ENCODE measurements at regions not wholly inside any gene's neighbourhood (a gene's known extent, or its start where the extent isn't known, plus 50 kb on each side); places are given as distances from the start of the nearest gene placed in this dataset.

GRCh38 chrX:149199734-149200133 lies 305.4 kb downstream of the IDS start:
- ChIA-PET POLR2A (no interaction called here), CTCF (no interaction called here)
- H3K9me3 ChIP-seq (ENCODE audit: control insufficient read depth, insufficient read depth, low read length), result no peaks in the 10 kb centered on the region
- H3K4me3 ChIP-seq (ENCODE audit: low read depth, low read length), result no peak overlapping the region
- DNase-seq (ENCODE audit: low read depth, low spot score), result no peak
- no peaks in the 10 kb centered on the region for H3K27me3 ChIP-seq (ENCODE audit: control insufficient read depth, insufficient read depth, low read length)
- no peak overlapping the region for H3K27ac ChIP-seq (ENCODE audit: low read depth, low read length)
- no peak for TF ChIP-seq CTCF (IDR thresholded peaks at IDR 0.05; ENCODE audit: low read depth, low read length)

- POLR2A ChIA-PET, result no interaction called here
- no peak for TF ChIP-seq CTCF (IDR thresholded peaks at IDR 0.05; ENCODE audit: low read depth, low read length)
- Histone ChIP-seq H3K9me3 (ENCODE audit: control insufficient read depth, insufficient read depth, low read length) (no peaks in the 10 kb centered on the region), H3K27ac (ENCODE audit: low read depth, low read length) (no peak overlapping the region), H3K4me3 (ENCODE audit: low read depth, low read length) (no peak overlapping the region), H3K27me3 (ENCODE audit: control insufficient read depth, insufficient read depth, low read length) (no peaks in the 10 kb centered on the region)
- DNase-seq (ENCODE audit: low read depth, low spot score), result no peak
- CTCF ChIA-PET, result no interaction called here
Measured at GRCh38 chrX:149198980-149199732, 305.9 kb downstream of the IDS start.

- CTCF ChIA-PET, result no interaction called here
- no peak for TF ChIP-seq CTCF (IDR thresholded peaks at IDR 0.05; ENCODE audit: low read depth, low read length)
- Histone ChIP-seq H3K27me3 (ENCODE audit: control insufficient read depth, insufficient read depth, low read length) (no peaks in the 10 kb centered on the region), H3K27ac (ENCODE audit: low read depth, low read length) (no peak overlapping the region), H3K9me3 (ENCODE audit: control insufficient read depth, insufficient read depth, low read length) (no peaks in the 10 kb centered on the region), H3K4me3 (ENCODE audit: low read depth, low read length) (no peak overlapping the region)
- POLR2A ChIA-PET, result no interaction called here
- no peak for DNase-seq (ENCODE audit: low read depth, low spot score)
Measured at GRCh38 chrX:149185087-149185486, 320.0 kb downstream of the IDS start.

GRCh38 chrX:149161435-149162088 lies 343.5 kb downstream of the IDS start:
- Histone ChIP-seq H3K9me3 (ENCODE audit: control insufficient read depth, insufficient read depth, low read length) (no peaks in the 10 kb centered on the region), H3K27ac (ENCODE audit: low read depth, low read length) (no peak overlapping the region), H3K4me3 (ENCODE audit: low read depth, low read length) (no peak overlapping the region), H3K27me3 (ENCODE audit: control insufficient read depth, insufficient read depth, low read length) (no peaks in the 10 kb centered on the region)
- no peak for DNase-seq (ENCODE audit: low read depth, low spot score)
- no peak for TF ChIP-seq CTCF (IDR thresholded peaks at IDR 0.05; ENCODE audit: low read depth, low read length)
- ChIA-PET CTCF (no interaction called here), POLR2A (no interaction called here)

- DNase-seq (ENCODE audit: low read depth, low spot score), result no peak
- no peak overlapping the region for H3K27ac ChIP-seq (ENCODE audit: low read depth, low read length)
- H3K27me3 ChIP-seq (ENCODE audit: control insufficient read depth, insufficient read depth, low read length), result no peaks in the 10 kb centered on the region
- H3K9me3 ChIP-seq (ENCODE audit: control insufficient read depth, insufficient read depth, low read length), result no peaks in the 10 kb centered on the region
- POLR2A ChIA-PET, result no interaction called here
- CTCF ChIA-PET, result no interaction called here
- no peak overlapping the region for H3K4me3 ChIP-seq (ENCODE audit: low read depth, low read length)
- no peak for TF ChIP-seq CTCF (IDR thresholded peaks at IDR 0.05; ENCODE audit: low read depth, low read length)
Measured at GRCh38 chrX:149157976-149158375, 347.1 kb downstream of the IDS start.

Data from AG04450 (cell line).